H1 (cell line): ENCODE measurements at regions not wholly inside any gene's neighbourhood (a gene's known extent, or its start where the extent isn't known, plus 50 kb on each side); places are given as distances from the start of the nearest gene placed in this dataset.

ENCODE experiments used
- BRCA1 ChIP-seq: IDR thresholded peaks from 2 replicates; pipeline ENCODE4 v1.6.1; 2012; ENCODE audit warnings: low read depth, low read length, improper control_type of control experiment
- CBX5 ChIP-seq: fragments of 300-800, 300-1000 bp; sonication (generic); IDR thresholded peaks from 2 replicates; pipeline ENCODE4 v1.7.1; 2016; ENCODE audit warnings: antibody characterized with exemption, low read length, low read depth
- RBBP5 ChIP-seq: IDR thresholded peaks from 2 replicates; pipeline ENCODE4 v1.7.1; 2012; ENCODE audit warnings: low read depth, mild to moderate bottlenecking, inconsistent platforms, low read length, moderate library complexity, borderline replicate concordance
- TF ChIP-seq, protein P1 (sequence below), 3 experiments: IDR thresholded peaks; 1 replicate in 2 of 3; 2 replicates in 1 of 3; pipeline versions ENCODE4 v1.5.1 to v1.6.1; 2011; ENCODE audit warnings: low read length in 3 of 3, mild to moderate bottlenecking in 3 of 3, inconsistent platforms in 2 of 3, low read depth in 1 of 3, moderate library complexity in 1 of 3; ENCODE audit not compliant: insufficient read depth in 1 of 3; ENCODE audit errors: control extremely low read depth in 1 of 3

DNA sequence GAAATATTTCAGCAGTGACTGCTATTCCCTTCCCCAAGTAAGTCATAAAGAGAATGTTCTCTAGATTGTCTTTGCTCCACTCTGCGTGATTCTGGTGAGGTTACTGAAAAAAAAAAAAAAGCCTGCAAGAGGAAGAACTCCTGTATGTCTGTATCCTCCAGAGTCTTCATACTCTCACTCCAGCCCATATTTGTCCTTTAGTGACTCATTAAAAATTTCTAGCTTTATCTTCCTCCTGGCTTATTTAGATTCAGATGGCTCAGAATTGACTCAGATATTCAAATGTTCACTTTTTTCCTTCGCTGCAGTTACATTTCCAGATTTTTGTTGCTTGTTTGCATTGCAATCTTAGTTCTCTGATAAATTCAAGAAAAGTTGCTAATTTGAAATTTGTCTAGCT, 76.3 kb upstream of the CNTN5 start (continued):
- TF ChIP-seq RBBP5 (no peak), CBX5 (no peak), BRCA1 (no peak)
- TF ChIP-seq, protein P1, sequence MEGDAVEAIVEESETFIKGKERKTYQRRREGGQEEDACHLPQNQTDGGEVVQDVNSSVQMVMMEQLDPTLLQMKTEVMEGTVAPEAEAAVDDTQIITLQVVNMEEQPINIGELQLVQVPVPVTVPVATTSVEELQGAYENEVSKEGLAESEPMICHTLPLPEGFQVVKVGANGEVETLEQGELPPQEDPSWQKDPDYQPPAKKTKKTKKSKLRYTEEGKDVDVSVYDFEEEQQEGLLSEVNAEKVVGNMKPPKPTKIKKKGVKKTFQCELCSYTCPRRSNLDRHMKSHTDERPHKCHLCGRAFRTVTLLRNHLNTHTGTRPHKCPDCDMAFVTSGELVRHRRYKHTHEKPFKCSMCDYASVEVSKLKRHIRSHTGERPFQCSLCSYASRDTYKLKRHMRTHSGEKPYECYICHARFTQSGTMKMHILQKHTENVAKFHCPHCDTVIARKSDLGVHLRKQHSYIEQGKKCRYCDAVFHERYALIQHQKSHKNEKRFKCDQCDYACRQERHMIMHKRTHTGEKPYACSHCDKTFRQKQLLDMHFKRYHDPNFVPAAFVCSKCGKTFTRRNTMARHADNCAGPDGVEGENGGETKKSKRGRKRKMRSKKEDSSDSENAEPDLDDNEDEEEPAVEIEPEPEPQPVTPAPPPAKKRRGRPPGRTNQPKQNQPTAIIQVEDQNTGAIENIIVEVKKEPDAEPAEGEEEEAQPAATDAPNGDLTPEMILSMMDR (IDR thresholded peaks at IDR 0.05; ENCODE audit: control extremely low read depth in 1 of 3, insufficient read depth in 1 of 3, low read depth in 1 of 3, low read length in 3 of 3): no peak
